HepG2 (cell line): ENCODE measurements at regions not wholly inside any gene's neighbourhood (a gene's known extent, or its start where the extent isn't known, plus 50 kb on each side); places are given as distances from the start of the nearest gene placed in this dataset.

Experiments
- CBX5 ChIP-seq: sonication (generic); formaldehyde crosslinking; IDR thresholded peaks from 2 replicates; pipeline ENCODE4 v1.4.0; 2020; ENCODE audit warnings: missing genetic modification reagents, borderline replicate concordance
- DMAP1 ChIP-seq: IDR thresholded peaks from 2 replicates; pipeline ENCODE4 v1.6.1; 2016
- GATAD2A ChIP-seq: IDR thresholded peaks from 2 replicates; pipeline ENCODE4 v1.6.1; 2016
- NR2F6 ChIP-seq, 2 experiments: IDR thresholded peaks; 2 replicates each; pipeline ENCODE4 v1.6.1; 2016; ENCODE audit warnings: antibody characterized with exemption in 1 of 2, mild to moderate bottlenecking in 1 of 2
- SIN3A ChIP-seq: IDR thresholded peaks from 2 replicates; pipeline ENCODE4 v1.6.1; 2011; ENCODE audit warnings: low read depth, mild to moderate bottlenecking, control low read depth, low read length, borderline replicate concordance
- SMC3 ChIP-seq: IDR thresholded peaks from 2 replicates; pipeline ENCODE4 v1.6.1; 2011; ENCODE audit warnings: low read length, improper control_type of control experiment
- ZBTB7A ChIP-seq: sonication (generic); formaldehyde crosslinking; IDR thresholded peaks from 2 replicates; pipeline ENCODE4 v1.8.0; 2022; ENCODE audit warnings: mild to moderate bottlenecking, missing genetic modification reagents
- ZNF121 ChIP-seq: sonication (generic); formaldehyde crosslinking; IDR thresholded peaks from 2 replicates; pipeline ENCODE4 v1.5.0; 2020; ENCODE audit warnings: mild to moderate bottlenecking, missing genetic modification reagents
- TF ChIP-seq, protein P1 (sequence below): sonication (generic); formaldehyde crosslinking; IDR thresholded peaks from 2 replicates; pipeline ENCODE4 v1.5.1; 2020; ENCODE audit warnings: mild to moderate bottlenecking, missing genetic modification reagents, moderate library complexity
- TF ChIP-seq, protein P2 (sequence below): sonication (generic); formaldehyde crosslinking; IDR thresholded peaks from 2 replicates; pipeline ENCODE4 v1.5.0; 2020; ENCODE audit warnings: mild to moderate bottlenecking, missing genetic modification reagents, moderate library complexity
- TF ChIP-seq, protein P3 (sequence below): sonication (generic); formaldehyde crosslinking; IDR thresholded peaks from 2 replicates; pipeline ENCODE4 v1.5.1; 2020; ENCODE audit warnings: mild to moderate bottlenecking, missing genetic modification reagents, moderate library complexity
- TF ChIP-seq, protein P4 (sequence below): sonication (generic); formaldehyde crosslinking; IDR thresholded peaks from 2 replicates; pipeline ENCODE4 v1.4.0; 2020; ENCODE audit warnings: missing genetic modification reagents
- TF ChIP-seq, protein P5 (sequence below): sonication (generic); formaldehyde crosslinking; IDR thresholded peaks from 2 replicates; pipeline ENCODE4 v1.8.1; 2023; ENCODE audit warnings: mild to moderate bottlenecking, inconsistent platforms, moderate library complexity, missing genetic modification reagents, borderline replicate concordance

DNA sequence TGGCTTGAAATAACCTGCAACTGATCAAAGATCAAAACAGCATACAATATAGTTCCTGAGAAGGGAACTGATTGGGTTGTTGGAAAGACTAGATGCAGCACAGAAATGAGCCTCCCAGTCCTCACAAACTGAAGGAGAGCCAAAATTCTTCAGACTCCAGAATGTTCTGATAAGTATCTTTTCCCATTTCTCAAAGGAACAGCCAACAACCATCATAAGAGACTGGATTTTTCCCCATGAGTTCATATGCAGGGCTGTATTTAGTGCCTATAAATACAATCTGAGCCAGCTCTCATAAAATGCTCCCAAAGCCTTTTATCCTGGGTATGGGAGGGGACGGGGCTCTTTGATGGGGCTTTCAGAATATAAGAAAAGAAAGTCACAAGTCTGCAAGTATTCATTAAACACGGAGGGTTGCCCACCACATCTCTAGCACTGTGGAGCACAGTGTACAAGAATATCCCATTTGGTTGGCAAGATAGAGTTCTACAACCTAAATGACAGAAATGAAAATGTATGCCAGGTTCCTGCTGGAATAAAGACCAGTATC is 50.7 kb upstream of the LYVE1 start:
- TF ChIP-seq, protein P1, sequence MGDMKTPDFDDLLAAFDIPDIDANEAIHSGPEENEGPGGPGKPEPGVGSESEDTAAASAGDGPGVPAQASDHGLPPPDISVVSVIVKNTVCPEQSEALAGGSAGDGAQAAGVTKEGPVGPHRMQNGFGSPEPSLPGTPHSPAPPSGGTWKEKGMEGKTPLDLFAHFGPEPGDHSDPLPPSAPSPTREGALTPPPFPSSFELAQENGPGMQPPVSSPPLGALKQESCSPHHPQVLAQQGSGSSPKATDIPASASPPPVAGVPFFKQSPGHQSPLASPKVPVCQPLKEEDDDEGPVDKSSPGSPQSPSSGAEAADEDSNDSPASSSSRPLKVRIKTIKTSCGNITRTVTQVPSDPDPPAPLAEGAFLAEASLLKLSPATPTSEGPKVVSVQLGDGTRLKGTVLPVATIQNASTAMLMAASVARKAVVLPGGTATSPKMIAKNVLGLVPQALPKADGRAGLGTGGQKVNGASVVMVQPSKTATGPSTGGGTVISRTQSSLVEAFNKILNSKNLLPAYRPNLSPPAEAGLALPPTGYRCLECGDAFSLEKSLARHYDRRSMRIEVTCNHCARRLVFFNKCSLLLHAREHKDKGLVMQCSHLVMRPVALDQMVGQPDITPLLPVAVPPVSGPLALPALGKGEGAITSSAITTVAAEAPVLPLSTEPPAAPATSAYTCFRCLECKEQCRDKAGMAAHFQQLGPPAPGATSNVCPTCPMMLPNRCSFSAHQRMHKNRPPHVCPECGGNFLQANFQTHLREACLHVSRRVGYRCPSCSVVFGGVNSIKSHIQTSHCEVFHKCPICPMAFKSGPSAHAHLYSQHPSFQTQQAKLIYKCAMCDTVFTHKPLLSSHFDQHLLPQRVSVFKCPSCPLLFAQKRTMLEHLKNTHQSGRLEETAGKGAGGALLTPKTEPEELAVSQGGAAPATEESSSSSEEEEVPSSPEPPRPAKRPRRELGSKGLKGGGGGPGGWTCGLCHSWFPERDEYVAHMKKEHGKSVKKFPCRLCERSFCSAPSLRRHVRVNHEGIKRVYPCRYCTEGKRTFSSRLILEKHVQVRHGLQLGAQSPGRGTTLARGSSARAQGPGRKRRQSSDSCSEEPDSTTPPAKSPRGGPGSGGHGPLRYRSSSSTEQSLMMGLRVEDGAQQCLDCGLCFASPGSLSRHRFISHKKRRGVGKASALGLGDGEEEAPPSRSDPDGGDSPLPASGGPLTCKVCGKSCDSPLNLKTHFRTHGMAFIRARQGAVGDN (CRISPR knock-in tag): no peak
- TF ChIP-seq, protein P2, sequence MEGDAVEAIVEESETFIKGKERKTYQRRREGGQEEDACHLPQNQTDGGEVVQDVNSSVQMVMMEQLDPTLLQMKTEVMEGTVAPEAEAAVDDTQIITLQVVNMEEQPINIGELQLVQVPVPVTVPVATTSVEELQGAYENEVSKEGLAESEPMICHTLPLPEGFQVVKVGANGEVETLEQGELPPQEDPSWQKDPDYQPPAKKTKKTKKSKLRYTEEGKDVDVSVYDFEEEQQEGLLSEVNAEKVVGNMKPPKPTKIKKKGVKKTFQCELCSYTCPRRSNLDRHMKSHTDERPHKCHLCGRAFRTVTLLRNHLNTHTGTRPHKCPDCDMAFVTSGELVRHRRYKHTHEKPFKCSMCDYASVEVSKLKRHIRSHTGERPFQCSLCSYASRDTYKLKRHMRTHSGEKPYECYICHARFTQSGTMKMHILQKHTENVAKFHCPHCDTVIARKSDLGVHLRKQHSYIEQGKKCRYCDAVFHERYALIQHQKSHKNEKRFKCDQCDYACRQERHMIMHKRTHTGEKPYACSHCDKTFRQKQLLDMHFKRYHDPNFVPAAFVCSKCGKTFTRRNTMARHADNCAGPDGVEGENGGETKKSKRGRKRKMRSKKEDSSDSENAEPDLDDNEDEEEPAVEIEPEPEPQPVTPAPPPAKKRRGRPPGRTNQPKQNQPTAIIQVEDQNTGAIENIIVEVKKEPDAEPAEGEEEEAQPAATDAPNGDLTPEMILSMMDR: no peak
- no peak for TF ChIP-seq NR2F6 (IDR thresholded peaks at IDR 0.05)
- TF ChIP-seq NR2F6 (CRISPR knock-in tag; IDR thresholded peaks at IDR 0.05): no peak
- TF ChIP-seq SMC3: no peak
- TF ChIP-seq, protein P3, sequence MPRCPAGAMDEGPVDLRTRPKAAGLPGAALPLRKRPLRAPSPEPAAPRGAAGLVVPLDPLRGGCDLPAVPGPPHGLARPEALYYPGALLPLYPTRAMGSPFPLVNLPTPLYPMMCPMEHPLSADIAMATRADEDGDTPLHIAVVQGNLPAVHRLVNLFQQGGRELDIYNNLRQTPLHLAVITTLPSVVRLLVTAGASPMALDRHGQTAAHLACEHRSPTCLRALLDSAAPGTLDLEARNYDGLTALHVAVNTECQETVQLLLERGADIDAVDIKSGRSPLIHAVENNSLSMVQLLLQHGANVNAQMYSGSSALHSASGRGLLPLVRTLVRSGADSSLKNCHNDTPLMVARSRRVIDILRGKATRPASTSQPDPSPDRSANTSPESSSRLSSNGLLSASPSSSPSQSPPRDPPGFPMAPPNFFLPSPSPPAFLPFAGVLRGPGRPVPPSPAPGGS: no peak
- TF ChIP-seq, protein P4, sequence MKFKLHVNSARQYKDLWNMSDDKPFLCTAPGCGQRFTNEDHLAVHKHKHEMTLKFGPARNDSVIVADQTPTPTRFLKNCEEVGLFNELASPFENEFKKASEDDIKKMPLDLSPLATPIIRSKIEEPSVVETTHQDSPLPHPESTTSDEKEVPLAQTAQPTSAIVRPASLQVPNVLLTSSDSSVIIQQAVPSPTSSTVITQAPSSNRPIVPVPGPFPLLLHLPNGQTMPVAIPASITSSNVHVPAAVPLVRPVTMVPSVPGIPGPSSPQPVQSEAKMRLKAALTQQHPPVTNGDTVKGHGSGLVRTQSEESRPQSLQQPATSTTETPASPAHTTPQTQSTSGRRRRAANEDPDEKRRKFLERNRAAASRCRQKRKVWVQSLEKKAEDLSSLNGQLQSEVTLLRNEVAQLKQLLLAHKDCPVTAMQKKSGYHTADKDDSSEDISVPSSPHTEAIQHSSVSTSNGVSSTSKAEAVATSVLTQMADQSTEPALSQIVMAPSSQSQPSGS: no peak
- TF ChIP-seq GATAD2A: no peak
- no peak for TF ChIP-seq SIN3A
- no peak for TF ChIP-seq ZBTB7A (CRISPR knock-in tag)
- no peak for TF ChIP-seq ZNF121
- no peak for TF ChIP-seq DMAP1 (CRISPR knock-in tag)
- TF ChIP-seq CBX5: no peak
- TF ChIP-seq, protein P5, sequence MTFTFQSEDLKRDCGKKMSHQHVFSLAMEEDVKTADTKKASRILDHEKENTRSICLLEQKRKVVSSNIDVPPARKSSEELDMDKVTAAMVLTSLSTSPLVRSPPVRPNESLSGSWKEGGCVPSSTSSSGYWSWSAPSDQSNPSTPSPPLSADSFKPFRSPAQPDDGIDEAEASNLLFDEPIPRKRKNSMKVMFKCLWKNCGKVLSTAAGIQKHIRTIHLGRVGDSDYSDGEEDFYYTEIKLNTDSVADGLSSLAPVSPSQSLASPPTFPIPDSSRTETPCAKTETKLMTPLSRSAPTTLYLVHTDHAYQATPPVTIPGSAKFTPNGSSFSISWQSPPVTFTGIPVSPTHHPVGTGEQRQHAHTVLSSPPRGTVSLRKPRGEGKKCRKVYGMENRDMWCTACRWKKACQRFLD (CRISPR knock-in tag): no peak
